Activated naive CD4-positive, alpha-beta T cell treated with Interleukin-2 at 50 U/mL for 16 hours (primary cell): ENCODE measurements at regions not wholly inside any gene's neighbourhood (a gene's known extent, or its start where the extent isn't known, plus 50 kb on each side); places are given as distances from the start of the nearest gene placed in this dataset.
"Not testable (repeated sequence)": the region's sequence is repeated elsewhere in the genome, so short reads cannot be mapped to it uniquely, and the experiment has no call there.

Experiments
- DNase-seq: peaks from one replicate; pipeline ENCODE4 v3.0.0-alpha.2; 2020

DNA sequence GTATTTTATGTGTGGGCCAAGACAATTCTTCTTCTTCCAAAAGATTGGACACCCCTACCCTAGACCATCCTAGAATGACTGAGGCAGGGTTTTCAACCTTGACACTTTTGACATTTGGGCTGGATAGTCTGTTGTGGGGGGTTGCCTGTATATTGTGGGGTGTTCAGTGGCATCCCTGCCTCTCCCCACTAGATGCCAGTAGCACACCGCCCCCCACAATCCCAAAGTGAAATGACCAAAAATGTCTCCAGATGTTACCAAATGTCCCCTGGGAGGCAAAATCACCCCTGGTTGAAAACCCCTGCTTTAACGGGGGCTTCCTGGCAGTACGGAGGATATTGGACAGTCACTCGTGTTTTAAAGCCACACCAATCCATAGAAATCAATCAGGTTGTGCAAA, 219.6 kb downstream of the PHETA1 start:
- DNase-seq: no peak

GRCh38 chr12:111148005-111148404, 220.9 kb downstream of the PHETA1 start:
- DNase-seq: no peak

GRCh38 chr12:111143271-111143670, 222.9 kb upstream of the MYL2 start:
- DNase-seq: no peak

- no peak for DNase-seq
These were observed 220.8 kb upstream of the MYL2 start for GRCh38 chr12:111141205-111141604.

DNA sequence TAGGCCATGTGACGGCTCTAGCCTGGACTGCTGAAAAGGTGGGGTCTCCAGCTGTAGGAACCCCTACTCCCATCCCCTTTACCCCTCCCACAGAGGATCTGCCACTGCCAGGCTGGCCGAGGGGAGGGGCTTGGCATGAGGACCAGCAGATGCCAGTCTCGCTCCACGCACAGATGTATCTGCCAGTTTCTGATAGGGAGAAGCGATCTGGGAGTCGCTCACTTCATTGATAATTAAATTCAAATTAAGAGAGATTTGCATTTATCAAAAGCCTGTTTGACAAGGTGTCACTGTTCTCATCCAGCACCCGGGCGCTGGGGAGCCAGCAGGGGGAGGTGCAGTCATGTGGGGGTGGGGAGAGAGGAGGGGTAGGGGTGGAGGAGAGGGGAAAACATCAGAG, 217.6 kb upstream of the MYL2 start:
- DNase-seq: no peak

DNA sequence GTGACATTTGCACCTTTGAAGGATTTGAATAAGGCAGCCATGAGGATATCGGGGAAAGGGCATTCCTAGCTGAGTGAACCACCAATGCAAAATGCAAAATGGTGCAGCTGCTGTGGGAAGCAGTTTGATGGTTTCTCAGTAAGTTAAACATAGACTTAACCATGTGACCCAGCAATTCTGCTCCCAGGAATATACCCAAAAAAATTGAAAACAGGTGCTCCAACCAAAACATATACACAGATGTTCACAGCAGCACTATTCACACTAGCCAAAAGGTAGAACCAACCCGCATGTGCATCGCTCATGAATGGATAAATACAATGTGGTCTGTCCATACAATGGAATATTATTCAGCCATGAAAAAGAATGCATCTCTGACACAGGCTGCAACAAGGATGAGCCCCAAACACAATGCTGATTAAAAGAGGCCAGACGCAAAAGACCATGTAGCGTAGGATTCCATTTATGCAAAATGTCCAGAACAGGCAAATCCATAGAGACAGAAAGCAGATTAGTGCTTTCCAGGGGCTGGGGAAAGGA, 215.0 kb upstream of the MYL2 start:
- no peak for DNase-seq

DNA sequence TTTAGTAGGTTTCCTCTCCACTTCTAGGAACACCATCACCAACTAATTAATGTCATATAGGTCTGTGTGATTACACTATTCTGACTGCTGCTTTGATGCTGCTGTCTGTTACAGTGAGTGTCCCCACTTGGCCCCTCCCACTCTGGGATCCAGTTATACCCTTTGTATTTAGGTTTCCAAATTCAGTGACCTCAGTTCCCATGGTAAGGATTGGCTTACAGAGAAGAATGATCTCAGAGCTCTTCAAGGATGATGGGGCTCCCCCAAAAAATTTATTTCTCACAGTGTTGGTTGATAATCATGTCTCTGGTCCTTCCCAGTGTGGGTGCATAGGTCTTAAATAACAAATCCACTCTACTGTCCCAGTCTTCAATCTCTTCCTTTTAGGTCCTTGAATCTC, 210.0 kb upstream of the MYL2 start:
- no peak for DNase-seq

GRCh38 chr12:111129149-111129767, 208.9 kb upstream of the MYL2 start:
- no peak for DNase-seq

- DNase-seq: no peak
These were observed 206.0 kb upstream of the MYL2 start for GRCh38 chr12:111126331-111126730.

DNA sequence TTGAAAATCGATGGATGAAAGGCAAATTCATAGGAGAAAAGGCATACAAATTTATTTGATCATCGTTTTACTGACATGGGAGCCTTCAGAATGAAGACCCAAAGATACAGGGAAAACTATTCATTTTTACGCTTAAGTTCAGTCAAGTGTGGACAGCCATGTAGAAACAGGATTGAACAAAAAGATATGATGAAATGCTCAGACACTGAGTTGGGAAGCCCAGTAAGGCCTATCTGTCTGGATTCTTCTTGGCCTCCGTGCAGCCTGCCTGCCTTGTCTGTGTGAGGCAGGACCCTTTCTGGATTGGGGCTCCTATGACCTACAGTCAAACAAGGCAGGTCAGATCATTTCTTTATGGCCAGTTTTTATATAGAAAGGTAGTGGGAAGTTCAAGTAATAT, 203.8 kb upstream of the MYL2 start:
- DNase-seq: no peak

DNA sequence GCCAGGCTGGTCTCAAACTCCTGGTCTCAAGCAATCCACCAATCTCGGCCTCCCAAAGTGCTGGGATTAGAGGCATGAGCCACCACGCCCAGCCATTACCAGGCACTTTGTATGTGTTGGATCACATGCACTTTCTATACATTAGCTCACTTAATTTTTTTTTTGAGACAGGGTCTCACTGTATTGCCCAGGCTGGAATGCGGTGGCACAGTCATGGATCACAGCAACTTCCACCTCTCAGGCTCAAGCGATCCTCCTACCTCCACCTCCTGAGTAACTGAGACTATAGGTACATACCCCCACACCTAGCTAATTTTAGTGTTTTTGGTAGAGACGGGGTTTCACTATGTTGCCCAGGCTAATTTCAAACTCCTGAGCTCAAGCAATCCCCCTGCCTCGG, 203.0 kb upstream of the MYL2 start:
- no peak for DNase-seq

- DNase-seq: no peak
These were observed 202.1 kb upstream of the MYL2 start for GRCh38 chr12:111122458-111122878.

DNA sequence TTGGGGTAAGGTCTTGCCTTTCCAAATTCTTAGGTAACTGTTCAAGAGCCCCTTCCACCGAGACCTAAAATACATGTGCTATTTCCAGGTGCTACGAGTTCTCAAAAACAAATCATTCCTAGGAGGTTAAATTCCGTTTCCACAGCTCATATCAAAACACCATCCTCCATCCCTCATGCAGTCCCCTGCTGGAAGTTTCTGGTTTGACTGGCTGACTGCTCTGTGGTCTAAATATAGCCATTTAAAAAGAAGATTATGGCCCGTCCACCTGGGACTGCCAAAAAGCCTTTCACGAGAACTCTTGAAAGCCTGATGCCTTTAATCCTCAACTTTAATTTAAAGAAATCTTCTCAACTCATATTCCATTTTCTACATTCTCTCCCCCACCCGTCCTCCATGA, 201.5 kb upstream of the MYL2 start:
- no peak for DNase-seq

DNA sequence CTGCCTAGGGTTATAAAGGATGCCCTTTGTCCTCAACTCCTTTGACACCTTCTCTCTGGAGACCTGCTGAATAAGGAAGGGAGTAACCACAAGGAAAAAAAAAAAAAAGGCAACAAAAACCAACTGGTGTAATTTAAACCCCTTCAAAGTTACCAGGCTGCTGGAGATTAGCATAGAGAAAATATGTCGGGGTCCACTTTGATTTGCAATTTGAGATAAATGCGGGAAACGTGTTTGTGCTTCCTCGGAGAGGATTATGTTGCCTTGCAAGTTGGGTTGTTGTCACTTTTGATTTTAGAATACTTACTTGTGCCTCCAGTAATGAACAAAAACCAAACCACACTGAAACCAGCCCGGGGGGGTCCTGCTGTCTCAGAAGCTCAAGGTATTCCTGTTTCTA, 200.2 kb upstream of the MYL2 start:
- no peak for DNase-seq

- no peak for DNase-seq
These were observed 196.6 kb upstream of the MYL2 start for GRCh38 chr12:111117017-111117416.

GRCh38 chr12:111113313-111113712, 192.9 kb upstream of the MYL2 start:
- DNase-seq: not testable (repeated sequence)

- DNase-seq: no peak
These were observed 192.1 kb upstream of the MYL2 start for GRCh38 chr12:111112311-111113098.

DNA sequence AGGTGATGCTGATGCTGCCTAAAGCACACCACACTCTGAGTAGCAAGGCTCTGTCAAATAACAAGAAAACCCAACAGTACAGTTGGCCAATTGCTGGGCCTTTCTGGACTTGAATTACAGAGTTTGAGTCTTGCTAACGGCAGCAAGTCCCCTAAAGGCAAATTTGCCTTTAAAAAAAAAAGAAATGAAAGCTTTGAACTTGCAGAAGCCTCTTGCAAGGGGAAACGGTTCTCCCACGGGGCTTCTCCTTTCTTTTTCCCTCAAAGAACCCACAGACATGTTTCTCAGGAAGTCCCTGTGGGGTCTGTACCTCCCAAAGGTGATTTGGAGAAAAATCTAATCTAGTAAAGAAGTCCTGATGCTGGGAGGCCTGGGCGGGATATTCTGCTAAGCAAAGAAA, 191.3 kb upstream of the MYL2 start:
- no peak for DNase-seq

GRCh38 chr12:111110556-111110955, 190.2 kb upstream of the MYL2 start:
- DNase-seq: no peak

- DNase-seq: no peak
These were observed 188.3 kb upstream of the MYL2 start for GRCh38 chr12:111108726-111109125.

DNA sequence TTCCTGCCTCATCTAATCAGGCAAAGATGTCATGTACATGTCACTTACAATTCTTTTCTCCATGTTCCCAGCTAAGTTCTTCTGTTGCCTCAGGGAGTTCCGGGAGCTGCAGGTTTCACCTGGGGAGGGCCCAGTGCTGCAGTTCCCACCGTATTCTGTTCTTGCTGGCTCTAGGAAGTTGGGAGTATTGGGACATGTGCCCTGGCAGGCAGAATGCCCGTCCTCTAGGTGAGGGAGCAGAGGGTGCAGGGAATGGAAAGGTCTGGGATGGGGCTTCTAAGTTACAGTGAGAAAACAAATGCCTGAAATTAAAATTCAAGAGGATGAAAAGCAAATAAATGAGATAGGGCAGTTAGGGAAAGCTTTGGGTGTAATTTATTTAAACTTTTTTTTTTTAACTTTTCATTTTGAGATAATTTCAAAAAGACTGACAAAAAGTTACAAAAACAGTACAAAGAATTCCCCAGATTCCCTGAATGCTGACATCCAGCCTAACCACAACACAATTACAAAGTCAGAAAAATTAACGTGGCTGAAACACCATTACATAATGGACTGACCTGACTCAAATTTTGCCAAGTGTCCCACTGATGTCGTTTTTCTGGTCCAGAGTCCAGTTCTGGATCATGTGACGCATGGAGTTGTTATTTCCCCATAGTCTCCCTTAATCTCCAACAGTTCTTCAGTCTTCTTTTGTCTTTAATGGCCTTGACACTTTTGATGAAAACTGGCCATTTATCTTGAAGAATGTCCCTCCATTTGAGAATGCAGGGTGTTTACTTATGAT, 187.2 kb upstream of the MYL2 start:
- DNase-seq: no peak

DNA sequence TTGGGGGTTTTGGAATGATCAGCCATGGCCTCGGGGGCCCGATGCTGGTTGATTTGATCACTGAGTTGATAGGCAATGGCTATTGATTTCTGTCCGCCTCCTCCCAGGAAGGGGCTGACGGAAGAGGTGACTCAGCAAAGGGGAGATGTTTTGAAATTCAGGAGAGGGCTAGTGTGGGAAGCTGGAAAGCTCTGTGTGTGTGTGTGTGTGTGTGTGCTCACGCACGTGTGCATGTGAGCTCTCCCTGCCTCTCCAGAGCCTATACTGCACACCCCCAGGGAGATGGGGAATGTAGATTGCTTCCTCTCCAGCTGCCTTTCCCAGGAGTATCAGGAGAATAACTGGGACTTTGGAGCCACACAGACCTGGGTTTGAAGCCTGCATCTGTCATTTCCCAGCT, 184.9 kb upstream of the MYL2 start:
- DNase-seq: no peak

- no peak for DNase-seq
These were observed 183.2 kb upstream of the MYL2 start for GRCh38 chr12:111103583-111103982.
